GM21360 (cell line): ENCODE measurements at regions not wholly inside any gene's neighbourhood (a gene's known extent, or its start where the extent isn't known, plus 50 kb on each side); places are given as distances from the start of the nearest gene placed in this dataset.

Source experiments
- ATAC-seq: cut with Tn5 transposase; IDR thresholded peaks from one replicate; pipeline ENCODE4 v1.9.1; 2021; ENCODE audit warnings: mild to moderate bottlenecking, moderate library complexity; ENCODE audit not compliant: unreplicated experiment

DNA sequence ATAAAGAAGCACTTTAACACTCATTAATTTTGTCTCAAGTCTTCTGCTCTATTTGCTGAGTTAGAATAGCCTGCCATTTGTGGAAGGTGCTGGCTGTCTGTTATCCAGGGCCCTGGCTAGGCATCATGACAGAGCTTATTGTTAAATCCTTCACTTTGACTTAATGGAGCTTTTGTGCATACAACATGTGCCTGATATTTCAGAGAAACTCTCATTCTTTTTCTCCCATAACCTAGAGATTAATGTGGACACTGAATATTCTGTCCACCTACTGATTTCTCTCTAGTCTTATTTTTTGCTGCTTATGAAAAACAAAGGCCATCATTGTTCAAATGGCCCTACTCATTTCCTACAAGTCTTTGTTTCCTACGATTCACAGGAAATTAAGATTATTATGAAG is 383.1 kb upstream of the HTR2A start:
- no peak for ATAC-seq

- no peak for ATAC-seq
These were observed 380.9 kb upstream of the HTR2A start for GRCh38 chr13:47277774-47278173.

- no peak for ATAC-seq
These were observed 371.4 kb upstream of the HTR2A start for GRCh38 chr13:47268270-47268669.

- ATAC-seq = no peak
These were observed 361.5 kb upstream of the HTR2A start for GRCh38 chr13:47258384-47258783.

DNA sequence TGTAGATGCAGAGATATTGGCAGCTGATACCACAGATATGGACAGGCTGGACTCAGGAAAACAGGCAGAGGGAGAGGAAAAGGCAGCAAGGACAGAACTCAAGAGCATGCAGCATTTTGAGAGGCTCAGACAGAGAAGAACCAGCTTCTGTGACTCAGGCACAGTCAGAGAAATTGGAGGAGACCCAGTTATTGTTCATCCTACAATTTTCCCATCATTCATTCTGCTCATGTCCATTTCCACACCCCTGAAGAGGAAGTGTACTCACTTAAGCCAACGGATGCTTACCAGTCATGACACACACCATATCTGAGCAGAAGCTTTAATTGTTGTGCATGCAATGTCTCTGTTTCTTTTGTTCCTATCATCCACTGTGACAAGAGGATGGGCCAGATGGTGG is 359.8 kb upstream of the HTR2A start:
- no peak for ATAC-seq

GRCh38 chr13:47252627-47253026 is 355.8 kb upstream of the HTR2A start:
- no peak for ATAC-seq

GRCh38 chr13:47251771-47252170 is 354.9 kb upstream of the HTR2A start:
- ATAC-seq = no peak

- no peak for ATAC-seq
These were observed 353.3 kb upstream of the HTR2A start for GRCh38 chr13:47250146-47250545.

DNA sequence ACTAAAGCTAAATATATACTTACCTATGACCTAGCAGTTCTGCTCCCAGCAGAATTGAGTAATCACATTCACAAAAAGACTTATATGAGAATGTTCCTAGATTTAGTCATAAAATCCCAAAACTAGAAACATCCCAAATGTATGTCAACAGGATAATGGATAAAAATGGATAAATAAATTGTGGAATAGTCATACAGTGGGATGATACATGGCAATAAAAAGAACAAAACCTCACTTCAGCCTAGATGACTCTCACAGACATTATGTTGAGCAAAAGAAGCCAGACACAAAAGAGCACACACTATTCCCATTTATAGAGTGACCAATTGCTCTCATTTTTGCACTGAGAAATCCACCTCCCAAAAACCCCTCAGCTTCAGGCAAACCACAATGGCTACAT is 352.4 kb upstream of the HTR2A start:
- ATAC-seq = no peak

GRCh38 chr13:47241446-47241845 is 344.6 kb upstream of the HTR2A start:
- no peak for ATAC-seq

DNA sequence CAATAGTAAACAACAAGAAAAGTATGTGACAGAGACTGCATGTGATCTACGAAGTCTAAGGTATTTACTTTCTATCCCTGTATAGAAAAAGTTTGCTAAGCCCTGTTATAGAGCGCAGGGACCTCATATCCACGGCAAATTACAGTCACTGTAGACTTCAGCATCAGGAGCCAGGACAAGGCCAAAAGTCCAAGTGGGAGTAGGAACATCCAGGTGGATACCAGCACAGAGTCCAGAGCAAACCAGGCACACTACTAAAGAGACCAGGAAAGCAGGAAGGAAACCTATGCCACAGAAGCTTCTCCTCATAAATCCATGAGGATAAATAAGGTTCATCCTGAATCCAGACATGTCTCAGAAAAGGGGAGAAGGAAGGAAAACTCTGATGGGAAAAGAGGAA is 342.2 kb upstream of the HTR2A start:
- ATAC-seq = no peak

DNA sequence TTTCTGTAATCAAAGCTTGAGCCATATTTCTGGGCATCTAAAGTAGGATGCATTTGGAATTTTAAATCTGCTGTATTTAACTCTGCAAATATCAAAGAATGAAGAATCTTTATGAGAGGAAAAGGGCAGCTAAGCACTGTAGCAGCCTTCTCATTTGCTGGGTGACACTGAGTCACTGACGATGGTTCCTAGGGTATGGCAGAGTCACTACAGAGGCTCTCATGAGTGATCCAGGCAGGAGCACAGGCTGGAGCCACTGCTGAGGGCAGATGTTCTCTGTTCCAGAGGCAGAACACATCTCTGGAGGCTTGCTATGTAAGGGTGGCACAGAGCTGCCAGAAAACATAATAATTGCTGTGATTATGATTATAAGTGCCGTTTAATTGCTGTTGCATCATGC is 340.7 kb upstream of the HTR2A start:
- ATAC-seq = no peak

GRCh38 chr13:47233734-47234133 is 336.9 kb upstream of the HTR2A start:
- ATAC-seq = no peak

DNA sequence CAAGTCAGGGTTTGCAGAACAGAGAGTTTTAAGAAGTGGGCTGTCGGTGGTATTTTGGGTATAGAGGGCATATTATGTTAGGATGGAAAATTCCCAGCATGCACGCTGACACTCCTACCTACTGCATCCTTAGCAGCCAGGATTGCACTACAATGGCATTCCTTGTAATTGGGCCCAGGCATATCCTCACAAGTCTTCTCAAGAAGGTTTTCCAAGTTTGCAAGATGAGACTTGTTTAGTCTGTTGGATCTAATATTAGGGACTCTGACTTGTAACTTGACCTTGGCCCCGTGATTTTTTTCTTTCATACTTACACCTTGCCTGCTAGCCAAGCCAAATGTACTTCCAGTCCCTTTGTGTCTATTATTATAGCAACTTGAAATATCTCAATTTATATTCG is 335.7 kb upstream of the HTR2A start:
- ATAC-seq = no peak

GRCh38 chr13:47230155-47230554 is 333.3 kb upstream of the HTR2A start:
- no peak for ATAC-seq

GRCh38 chr13:47226516-47226915 is 329.7 kb upstream of the HTR2A start:
- ATAC-seq = no peak

- ATAC-seq = no peak
These were observed 323.7 kb upstream of the HTR2A start for GRCh38 chr13:47220453-47221140.

- ATAC-seq = no peak
These were observed 321.8 kb upstream of the HTR2A start for GRCh38 chr13:47218611-47219010.

GRCh38 chr13:47216176-47216822 is 319.4 kb upstream of the HTR2A start:
- no peak for ATAC-seq

GRCh38 chr13:47215736-47216135 is 318.9 kb upstream of the HTR2A start:
- no peak for ATAC-seq

DNA sequence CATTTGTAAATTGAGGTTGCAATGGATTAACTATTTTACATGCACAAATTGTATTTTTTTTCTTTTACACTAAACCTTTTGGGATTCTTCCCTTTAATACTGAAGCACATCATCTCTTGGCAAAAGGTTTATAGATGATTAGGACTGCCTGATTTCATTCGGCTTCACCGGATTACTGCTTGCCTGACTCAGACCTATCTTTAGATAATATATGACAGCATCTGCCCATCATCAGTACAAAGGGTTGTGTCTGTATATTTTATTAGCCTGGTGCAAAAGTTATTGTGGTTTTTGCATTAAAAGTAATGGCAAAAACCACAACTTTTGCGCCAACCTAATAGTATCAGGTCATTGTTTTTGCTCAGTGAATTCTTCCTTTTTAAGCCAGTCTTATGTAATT is 316.2 kb upstream of the HTR2A start:
- no peak for ATAC-seq

- no peak for ATAC-seq
These were observed 314.3 kb upstream of the HTR2A start for GRCh38 chr13:47211106-47211505.

- no peak for ATAC-seq
These were observed 309.3 kb upstream of the HTR2A start for GRCh38 chr13:47206111-47206510.
